ENCODE measurements at regions not wholly inside any gene's neighbourhood (a gene's known extent, or its start where the extent isn't known, plus 50 kb on each side); places are given as distances from the start of the nearest gene placed in this dataset.

GRCh38 chr2:234331966-234332365 lies 164.9 kb downstream of the ARL4C start:
- TF ChIP-seq POLR2A (IDR thresholded peaks at IDR 0.05) = no peak
- no peak for TF ChIP-seq CTCF (IDR thresholded peaks at IDR 0.05)

Data from body of pancreas (tissue), 4 donors.